Inflammatory macrophage (primary cell): ENCODE measurements at regions not wholly inside any gene's neighbourhood (a gene's known extent, or its start where the extent isn't known, plus 50 kb on each side); places are given as distances from the start of the nearest gene placed in this dataset.
"Not testable (repeated sequence)": the region's sequence is repeated elsewhere in the genome, so short reads cannot be mapped to it uniquely, and the experiment has no call there.

ENCODE experiments used
- DNase-seq, 2 donors: peaks; one replicate each; pipeline ENCODE4 v3.0.0-alpha.2; 2020 to 2022

DNA sequence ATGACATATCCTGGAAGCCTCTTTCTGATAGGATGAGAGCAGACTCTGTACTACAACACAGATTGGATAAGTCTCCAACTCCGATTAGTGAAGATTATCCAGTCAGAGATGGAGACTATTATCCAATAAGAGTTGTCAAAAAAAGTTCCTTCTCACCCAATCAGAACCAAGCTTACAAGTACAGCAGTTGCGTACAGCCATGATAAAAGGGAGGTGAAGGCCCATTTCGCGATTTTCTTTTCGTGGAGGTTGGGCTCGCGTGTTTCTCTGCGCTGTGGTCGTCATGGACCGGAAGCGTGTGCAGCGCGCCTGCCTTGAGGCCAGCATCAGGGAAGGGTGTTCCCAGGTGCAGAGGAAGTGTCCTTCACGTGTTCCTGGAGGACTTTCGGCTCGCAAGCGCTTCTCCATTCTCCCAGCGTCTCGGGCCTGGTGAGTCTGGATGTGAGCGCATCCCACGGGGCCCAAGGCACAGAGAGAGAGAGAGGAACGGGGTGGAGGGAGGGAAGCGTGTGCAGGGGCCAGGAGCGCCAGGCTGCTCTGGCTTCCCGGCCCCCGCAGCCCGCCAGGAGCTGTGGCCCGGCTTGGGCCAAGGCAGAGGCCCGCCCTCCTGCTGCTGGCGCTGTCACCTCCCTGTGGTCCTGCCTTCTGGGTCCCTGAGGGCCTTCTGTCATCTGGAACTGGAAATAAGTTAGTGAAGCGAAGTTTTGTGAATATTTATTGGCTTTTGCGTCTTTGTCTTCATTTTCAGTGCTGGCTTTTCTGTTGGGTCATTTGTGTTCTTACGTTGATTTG, 53.9 kb downstream of the CDRT15L2 start:
- not testable (repeated sequence) for DNase-seq

DNA sequence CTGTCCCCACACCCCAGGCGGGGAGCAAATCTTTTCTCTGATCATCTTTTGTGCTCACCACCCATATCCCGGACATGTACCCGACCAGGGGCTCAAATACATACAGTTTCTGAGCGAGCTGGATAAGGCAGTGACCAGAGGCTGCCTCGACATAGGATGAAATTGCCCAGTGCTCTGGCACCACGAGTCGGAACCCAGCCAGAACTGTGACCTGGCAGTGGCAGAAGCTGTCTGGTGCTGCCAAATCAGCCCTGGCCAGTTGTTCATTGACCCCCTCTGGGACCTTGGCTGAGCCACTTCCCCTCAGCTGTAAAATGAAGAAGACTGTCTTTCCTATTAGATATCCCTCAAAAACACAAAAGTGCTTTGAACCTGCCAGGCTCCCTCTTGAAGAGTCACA, 60.6 kb downstream of the CDRT15L2 start:
- not testable (repeated sequence) for DNase-seq

DNA sequence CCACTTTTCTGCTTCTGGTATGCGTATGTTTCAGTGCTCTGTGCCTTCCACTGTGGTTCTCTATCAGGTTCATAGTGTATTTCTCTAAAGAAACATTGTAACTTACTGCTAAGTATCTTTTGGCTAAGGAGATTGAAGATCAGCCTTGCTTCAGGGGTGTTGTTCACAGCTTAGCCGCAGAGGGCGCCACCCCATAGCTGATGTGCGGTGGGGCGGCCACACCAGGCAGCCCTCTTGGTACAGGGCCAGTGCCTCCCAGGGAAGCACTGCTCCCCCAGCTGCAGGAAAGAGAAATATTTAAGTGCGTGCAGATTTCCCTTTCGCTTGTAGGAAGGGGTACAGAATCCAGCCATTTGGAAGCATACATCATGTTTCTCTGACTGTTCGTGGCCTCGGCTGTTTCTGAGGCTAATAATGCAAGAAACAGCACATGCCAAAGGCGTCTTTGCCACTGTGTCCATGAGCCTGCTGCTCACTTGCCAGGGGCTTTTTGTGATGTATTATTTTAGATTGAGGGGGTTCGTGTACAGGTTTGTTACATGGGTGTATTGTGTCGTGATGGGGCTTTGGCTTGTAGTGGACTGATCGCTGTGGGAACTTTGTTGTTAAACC, 67.2 kb downstream of the CDRT15L2 start:
- peak; percentile 9 to 34 for DNase-seq

DNA sequence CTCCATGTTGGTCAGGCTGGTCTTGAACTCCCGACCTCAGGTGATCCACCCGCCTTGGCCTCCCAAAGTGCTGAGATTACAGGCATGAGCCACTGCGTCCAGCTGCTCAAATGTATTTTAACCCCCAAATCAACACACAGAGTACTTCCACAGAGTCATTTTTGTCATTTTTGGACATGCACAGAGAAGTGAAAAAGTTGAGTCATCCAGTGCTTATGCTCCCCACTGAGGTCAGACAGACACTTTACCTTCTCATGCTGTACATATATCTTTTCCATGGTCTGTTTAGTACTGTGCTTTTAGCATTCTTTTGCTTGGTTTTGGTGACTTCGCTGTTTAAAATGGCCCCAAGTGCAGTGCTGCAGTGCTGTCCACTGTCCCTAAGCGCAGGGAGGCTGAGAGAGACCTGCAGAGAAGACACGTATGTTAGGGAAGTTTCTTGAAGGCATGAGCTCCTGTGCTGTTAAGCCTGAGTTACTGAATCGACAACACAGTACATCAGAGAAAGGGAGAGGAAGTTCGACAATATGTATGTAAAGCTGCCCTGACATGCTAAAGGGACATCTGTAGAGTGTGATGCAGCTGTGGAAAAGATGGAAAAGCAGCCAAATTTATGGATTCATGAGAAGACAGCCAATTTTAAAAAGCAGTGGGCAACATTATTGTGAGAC, 69.7 kb downstream of the CDRT15L2 start:
- DNase-seq: peak; percentile 16 to 18

DNA sequence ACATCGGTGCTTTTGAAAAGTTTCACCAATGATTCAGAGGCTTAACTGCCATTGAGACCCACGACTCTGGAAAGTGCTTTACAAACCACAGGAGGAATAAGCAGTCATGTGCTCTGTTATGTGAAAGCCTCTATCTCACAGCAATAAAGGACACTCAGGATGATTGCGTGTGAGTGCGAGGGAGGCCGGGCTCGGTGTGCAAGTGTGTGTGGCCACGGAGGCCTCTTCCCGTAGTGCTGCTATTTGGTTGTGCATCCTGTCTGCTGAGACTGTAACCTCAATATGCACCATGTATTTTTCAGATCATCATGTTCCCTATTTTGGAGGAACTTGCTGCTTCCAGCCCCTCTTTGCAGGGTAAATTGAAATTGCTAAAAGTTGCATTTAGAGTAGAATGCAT, 71.5 kb downstream of the CDRT15L2 start:
- peak in 1 of 2 donors; percentile 22 for DNase-seq

DNA sequence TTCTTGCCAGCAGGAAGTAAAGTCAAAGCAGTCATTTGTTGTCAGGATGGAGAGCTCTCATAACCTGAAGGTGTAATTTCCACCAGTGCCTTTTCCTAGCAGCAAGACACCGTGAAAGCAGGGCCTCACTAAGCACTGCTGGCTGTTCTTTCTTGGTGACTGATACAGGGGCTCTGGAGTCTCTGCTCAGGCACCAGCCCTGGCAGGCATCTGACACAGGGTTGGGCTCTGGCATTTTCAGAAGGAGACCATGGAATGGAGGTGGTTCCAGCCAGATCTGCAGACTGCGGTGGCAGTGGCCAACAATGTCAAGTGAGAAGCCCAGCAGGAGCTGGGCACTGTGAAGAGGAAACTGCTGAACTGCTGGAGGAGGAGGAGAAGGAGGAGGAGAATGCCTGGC, 72.2 kb downstream of the CDRT15L2 start:
- not testable (repeated sequence) for DNase-seq

DNA sequence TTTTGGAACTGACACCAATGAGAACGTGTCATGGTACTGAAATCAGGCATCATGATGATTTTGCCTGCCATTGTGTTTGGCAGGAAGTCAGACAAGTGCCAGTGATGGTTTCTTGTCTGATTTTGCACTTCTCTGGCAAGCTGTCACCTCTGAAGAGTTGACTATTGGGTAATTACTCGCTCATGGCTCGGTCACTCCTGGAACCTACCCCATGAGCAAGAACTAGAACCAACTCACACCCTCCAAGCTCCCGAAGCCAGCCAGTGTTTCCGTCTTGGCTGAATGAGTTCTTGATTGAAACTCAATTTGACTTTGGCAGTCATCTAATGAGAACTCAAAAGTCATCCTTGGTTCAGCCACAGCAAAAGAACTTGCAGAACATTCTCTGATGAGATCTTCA, 73.9 kb downstream of the CDRT15L2 start:
- not testable (repeated sequence) for DNase-seq

DNA sequence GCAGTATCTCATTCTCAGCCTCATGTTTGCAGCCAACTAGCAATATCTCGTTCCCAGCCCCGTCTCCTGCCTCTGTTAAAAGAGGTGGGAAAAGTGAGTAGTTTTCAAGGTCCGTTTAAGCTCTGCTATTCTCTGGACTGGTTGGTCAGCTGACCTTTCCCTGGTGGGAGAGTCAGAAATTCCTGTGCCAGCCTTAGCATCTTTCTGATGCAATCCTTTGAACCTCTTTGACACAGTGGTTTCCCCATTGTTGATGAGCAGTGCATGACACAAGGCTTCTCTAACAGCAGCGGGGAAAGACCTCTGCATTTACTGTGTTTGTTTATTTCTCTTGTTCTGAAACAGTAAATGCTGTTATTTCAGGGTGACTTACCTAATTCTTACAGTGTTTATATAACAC, 74.6 kb downstream of the CDRT15L2 start:
- not testable (repeated sequence) for DNase-seq

DNA sequence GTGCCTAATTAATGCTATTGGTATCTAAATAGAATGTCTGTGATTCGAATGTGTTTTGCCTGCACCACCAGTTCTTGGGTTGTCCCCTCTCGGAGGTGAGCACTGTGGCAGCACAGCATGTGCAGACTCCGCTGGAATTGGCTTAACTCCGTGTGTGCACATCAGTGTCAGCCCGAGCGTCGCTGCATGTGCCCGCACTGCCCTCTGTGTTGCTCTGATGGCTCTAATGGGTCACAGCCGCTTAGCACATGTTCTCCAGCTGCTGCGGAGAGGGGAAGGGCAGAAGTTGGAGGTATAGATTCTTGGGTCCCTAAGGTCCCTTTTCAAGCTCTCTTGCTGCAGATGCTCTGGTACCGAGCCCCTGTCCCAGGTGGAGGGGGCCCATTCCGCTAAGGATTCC, 75.1 kb downstream of the CDRT15L2 start:
- not testable (repeated sequence) for DNase-seq

DNA sequence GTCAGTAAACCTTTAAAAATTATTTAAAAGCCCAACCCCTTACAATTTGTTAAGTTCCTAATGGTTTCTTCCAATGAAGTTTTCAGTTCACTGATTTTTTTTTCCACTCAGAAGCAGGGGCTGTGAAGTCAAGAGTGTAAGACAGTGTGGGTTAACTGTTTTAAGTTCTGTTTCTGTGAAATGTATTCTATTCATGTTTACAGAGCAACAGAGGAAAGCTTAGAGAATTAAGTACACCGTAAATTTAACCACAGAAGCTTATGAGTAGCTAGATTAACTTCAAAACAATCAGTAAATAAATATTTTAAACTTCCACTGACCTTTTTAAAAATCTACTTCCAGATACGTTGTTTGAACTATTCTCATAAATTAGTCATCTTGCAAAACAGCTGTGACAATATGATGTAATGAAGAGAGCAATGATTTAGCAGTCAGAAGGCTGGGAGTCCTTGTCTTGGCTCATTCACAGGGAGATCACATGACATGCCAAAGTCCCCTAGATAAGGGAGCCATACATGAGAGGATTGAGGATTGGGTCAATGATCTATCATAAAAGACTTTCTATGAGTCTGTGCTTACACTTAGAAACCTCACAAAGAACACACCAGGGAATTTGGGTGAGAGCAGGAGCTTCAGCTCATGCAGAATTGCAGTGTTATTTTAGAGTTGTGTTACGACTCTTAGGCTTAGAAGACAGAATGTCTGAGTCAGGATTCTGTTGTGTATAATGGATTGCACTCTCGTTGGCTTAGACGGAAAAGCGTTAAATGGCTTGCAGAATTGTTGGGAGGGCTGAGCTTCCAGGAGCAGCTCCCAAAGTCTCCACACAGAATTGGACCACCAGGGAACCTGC, 85.8 kb downstream of the CDRT15L2 start:
- DNase-seq: not testable (repeated sequence)

DNA sequence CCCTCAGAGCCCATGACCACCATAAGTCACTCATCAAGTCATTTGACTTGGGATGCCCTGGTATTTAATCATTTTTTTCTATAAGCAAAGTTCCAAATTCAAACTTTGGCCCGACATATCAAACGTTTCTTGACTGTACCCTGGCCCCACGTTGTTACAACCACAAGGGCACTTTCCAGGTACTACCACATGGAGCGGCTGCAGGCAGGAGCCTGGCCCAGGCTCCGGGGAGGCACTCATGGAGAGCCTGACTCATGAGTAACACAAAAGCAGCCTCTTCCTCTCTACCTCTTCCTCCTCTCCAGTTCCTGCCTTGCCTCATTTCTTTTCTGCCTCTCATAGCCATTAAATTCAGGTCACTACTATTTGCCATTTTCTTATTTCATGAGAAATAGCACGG, 87.2 kb downstream of the CDRT15L2 start:
- peak; percentile 4 to 40 for DNase-seq

DNA sequence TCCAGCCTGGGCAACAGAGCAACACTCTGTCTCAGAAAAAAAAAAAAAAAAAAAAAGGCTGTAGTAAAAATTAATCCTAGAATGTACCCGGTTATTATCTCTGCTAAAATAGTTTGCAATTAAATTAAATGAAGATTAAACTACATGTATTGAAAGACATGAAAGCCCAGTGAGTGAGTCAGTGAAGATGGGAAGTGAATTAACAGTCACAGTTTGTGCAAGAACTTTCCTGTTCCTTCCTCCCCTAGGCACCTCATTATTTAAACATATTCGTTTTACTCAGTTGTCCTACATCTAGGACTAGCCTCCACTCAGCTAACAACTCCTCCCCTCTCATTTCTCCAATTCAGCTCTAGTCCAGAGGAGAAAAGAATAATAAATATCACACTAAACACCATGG, 88.2 kb downstream of the CDRT15L2 start:
- DNase-seq: peak in 1 of 2 donors; percentile 7

DNA sequence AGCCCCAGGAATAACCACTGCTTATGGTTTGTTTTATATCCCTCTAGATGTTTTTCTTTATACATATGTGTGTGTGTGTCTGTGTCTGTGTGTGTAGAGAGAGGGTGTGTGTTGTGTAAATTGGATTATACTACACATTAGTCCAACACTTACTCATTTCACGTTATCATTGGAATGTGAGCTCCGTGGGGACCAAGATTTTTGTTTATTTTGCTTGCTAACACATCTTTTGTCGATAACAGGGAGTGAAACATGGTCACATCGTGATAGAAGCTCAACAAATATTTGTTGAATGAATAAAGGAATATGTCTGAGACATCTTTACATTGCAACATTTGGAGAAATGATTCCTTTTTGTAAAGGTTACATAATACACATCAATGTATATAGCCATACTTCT, 88.8 kb downstream of the CDRT15L2 start:
- not testable (repeated sequence) for DNase-seq

DNA sequence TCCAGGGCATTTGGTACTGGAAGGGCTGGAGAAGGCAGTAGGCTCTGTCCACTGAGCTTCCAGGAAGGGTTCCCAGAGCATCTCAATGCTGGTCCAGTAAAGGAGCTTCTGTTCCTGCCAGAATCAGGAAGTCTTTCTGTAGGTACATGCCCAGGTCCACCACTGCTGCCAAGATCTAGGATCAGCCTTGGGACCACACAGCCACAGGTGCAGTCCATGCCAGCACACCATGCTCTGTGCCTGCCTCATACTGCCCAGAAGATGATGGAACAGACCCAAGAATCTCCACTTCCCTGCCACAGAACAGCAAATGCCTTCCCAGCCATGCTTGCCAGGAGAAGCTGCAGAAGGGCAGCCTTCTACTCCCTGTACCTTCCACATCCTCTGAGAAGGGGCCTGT, 89.3 kb downstream of the CDRT15L2 start:
- not testable (repeated sequence) for DNase-seq

DNA sequence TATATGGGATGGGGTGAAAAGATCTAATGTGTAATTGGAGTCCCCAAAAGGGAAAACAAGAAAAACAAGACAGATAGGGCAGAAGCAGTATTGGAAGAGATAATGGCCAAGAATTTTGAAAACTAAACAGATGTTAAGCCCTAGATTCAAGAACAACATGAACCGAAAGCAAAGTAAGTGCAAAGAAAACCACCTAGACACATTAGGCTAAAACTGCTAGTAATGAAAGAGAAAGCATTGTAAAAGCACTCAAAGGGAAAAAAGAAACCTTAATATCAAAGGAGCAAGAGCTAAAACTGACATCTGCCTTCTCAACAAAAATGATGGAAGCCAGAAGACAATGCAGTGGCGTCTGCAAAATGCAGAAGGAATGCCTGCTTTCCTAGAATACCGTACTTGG, 91.0 kb downstream of the CDRT15L2 start:
- not testable (repeated sequence) for DNase-seq

DNA sequence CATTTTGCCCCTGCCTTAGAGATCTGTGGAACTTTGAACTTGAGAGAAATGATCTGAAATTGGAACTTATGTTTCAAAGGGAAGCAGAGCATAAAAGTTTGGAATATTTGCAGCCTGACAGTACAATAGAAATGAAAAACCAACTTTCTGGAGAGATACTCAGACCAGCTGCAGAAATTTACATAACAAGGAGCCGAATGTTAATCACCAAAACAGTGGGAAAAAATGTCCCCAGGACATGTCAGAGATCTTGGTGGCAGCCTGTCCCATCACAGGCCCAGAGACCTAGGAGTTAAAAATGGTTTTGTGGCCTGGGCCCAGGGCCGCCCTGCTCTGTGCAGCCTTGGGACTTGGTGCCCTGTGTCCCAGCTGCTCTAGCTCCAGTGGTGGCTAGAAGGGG, 94.8 kb downstream of the CDRT15L2 start:
- DNase-seq: not testable (repeated sequence)

DNA sequence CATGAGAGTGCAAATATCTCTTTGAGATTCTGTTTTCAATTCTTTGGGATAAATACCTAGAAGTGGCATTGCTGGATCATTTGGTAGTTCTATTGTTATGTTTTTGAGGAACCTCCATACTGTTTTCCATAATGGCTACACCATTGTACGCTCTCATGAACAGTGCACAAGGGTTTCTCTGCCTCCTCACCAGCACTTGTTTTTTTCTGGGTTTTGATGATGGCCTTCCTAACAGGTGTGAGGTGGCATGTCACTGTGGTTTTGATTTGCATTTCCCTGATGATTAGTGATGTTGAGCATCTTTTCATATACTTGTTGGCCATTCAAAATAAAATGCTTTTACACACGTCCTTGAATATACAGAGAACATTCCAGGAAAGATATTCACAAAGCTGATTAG, 96.2 kb downstream of the CDRT15L2 start:
- DNase-seq: not testable (repeated sequence)

DNA sequence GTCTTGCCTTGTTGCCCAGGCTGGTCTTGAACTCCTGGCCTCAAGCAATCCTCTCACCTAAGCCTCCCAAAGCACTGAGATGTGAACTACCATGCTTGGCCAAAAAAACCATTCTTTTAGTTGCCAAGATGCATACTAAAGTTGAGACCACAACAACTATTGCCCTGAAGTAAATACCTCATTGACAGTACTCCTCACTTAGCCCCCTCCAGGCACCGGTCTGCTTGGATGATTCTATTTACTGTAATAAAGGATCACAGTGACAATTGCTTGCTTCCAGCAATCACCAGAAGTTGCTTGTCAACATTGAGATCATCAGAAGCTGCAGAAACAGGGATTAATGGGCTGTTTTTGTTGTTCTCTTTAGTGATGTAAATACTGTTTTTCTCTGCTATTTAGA, 97.1 kb downstream of the CDRT15L2 start:
- DNase-seq: not testable (repeated sequence)

DNA sequence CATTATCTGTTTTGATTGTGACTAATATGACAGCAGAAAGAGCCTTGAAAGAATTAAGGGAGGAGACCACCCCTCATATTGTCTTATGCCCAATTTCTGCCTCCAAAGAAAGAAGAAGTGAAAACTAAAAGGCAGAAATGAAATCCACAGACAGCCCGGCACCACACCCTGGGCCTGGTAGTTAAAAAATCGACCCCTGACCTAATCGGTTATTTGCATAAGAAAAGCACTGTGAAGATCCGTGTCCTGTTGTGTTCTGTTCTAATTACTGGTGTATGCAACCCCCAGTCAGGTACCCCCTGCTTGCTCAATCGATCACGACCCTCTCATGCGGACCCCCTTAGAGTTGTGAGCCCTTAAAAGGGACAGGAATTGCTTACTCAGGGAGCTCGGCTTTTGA, 97.9 kb downstream of the CDRT15L2 start:
- DNase-seq: not testable (repeated sequence)

DNA sequence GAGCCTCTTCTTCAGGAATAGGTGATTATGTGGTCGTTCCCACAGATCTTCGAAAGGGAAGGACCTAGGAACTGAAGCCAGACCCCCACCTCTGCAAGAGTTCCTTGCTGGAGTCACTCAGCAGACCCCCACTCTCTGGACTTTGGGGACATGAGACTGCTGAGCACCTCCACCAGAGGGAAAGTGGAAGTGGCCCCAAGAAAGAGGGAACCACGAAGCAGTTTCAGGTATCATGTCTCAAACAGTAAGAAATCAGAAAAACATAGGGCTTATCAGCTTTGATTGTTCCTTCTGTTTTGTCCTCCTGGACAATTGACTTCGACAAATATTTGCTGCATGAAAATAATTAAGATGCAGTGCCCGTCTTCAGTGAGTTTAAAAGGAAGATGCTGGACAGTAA, 98.9 kb downstream of the CDRT15L2 start:
- DNase-seq: not testable (repeated sequence)

DNA sequence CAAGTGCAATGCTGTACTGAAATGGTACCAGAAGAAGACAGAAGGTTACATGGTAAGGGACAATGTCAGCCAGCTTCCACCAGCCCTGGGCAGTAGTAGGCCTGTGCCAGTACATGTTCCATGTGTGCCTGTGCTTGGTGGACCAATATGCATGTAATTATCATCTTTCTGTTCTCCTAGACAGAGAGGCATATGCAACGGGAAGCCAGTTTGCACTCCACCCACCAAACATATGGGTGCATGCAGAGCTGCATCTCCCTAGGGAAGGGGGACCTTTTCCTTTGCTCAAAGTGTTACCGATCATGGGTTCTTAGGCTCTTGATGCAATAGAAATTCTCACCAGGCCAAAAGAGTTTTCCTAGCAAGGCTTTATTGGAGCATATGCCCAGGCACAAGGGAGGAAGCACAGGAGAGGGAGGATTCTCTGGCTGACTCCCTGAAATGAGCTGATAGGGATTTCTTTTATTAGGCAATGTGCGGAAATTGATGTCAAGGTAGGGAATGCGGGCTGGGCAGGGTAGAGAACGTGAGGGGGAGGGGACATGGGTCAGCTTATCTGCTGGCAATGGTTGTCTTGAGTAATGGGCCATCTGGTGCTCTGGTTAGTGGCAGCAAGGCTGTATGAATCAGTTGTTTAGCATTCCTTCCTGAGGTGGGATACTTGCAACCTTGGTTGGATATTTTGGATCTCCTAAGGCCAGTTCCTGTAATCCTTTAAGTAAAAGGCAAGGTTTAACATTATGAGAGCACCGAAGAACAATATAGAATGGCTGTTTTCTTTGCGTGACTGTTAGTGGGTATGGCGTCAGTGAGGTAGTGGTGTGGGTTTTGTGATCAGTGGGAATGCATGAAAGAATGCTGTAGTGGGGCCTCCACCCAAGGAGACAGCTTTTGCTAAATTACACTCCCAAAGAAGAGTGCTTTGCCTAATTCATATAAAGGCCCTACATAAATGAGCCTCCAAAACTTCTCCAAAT, 102.5 kb downstream of the CDRT15L2 start:
- DNase-seq: not testable (repeated sequence)
